ENCODE measurements at regions not wholly inside any gene's neighbourhood (a gene's known extent, or its start where the extent isn't known, plus 50 kb on each side); places are given as distances from the start of the nearest gene placed in this dataset.

DNA sequence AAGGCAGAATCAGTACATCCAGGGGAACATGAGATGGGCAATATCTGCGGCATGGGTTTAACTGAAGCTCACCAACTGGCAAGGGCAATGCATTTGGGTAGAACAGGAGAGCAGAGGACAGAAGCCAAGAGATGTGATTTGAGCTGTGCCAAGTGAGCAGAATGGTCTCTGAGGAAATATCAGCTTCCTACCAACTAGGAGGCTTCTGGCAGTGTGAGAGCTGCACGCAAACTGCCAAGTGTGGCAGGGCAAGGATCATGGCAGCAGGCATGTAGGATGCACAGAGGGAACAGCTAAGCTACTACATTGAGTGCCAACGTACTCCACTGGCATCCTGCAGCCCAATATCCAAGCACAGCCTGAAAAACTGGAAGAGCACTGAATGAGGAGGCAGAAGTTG lies 1036.5 kb downstream of the TUSC7 start:
- no peak for DNase-seq

DNA sequence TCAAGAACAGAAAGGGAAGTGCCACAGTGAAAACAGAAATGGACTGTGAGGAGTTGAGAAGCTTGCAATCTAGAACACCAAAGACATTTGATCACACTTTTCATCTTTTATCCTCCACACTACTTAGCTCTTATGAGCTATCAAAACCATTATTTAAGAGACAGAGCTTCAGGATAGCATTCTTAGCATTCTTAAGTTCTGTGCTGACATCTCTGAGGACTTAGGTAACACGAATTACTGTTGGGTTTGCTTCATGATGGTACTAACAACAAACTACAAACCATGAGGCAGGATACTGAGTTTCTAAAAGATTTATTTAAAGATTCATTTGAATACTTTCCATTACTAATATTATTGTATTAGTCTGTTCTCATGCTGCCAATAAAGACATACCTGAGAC lies 1038.6 kb downstream of the TUSC7 start:
- no peak for DNase-seq

- no peak for DNase-seq
These were observed 1041.2 kb downstream of the TUSC7 start for GRCh38 chr3:117750674-117751269.

GRCh38 chr3:117751651-117752050 lies 1042.1 kb downstream of the TUSC7 start:
- DNase-seq: no peak

DNA sequence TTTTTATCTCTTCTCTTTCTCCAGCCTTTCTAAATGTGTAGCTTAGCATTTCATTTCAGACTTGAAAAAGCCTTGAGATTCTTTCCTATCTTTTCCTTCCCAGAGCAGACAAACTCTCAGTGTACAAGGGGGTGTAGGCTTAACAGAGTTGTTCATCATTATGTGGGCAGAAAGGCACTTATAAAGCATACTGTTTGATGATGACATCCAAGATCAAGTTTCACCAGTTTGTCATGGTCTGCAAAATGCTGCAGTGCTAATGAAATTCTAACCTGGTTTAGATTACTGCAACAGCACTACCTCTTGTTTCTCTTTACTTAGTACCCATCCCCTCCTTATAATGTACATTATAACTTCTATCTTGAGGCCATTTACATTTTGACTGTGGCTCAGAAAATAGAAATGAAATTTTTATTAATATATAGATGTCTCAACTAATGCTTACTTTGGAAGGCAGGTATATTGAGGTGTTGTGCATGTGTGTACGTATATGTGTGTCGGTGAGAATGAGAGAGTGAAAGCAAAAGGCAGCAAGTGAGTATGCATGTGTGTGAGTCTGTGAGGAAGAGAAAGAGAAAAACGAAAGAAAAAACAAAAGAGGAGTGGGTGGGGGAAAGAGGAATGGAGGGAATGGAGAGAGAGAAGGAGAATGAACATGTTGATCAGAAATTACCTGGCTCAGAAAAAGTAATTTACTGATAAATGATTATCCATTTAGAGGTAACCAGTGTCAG lies 1043.6 kb downstream of the TUSC7 start:
- DNase-seq: no peak

- DNase-seq: no peak
These were observed 1044.5 kb downstream of the TUSC7 start for GRCh38 chr3:117754058-117754457.

DNA sequence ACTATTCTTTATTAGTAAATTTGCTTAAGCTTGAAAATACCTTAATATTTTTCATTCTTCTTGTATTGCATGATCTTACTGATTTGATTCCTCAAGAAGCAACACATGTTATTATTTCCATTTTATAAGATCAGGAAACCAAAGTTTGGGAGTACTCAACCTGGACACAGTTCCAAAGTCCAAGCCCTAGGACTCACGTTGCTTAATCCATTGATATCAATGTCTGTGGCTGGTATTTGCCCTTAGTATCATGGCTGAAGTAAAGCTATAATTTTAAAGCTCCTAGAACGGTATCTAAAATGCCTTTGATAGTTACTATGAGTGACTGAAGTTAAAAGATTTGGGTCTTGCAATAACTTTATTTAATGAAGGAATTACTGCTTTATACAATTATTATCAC lies 1045.3 kb downstream of the TUSC7 start:
- DNase-seq: no peak

- no peak for DNase-seq
These were observed 1047.0 kb downstream of the TUSC7 start for GRCh38 chr3:117756563-117756962.

DNA sequence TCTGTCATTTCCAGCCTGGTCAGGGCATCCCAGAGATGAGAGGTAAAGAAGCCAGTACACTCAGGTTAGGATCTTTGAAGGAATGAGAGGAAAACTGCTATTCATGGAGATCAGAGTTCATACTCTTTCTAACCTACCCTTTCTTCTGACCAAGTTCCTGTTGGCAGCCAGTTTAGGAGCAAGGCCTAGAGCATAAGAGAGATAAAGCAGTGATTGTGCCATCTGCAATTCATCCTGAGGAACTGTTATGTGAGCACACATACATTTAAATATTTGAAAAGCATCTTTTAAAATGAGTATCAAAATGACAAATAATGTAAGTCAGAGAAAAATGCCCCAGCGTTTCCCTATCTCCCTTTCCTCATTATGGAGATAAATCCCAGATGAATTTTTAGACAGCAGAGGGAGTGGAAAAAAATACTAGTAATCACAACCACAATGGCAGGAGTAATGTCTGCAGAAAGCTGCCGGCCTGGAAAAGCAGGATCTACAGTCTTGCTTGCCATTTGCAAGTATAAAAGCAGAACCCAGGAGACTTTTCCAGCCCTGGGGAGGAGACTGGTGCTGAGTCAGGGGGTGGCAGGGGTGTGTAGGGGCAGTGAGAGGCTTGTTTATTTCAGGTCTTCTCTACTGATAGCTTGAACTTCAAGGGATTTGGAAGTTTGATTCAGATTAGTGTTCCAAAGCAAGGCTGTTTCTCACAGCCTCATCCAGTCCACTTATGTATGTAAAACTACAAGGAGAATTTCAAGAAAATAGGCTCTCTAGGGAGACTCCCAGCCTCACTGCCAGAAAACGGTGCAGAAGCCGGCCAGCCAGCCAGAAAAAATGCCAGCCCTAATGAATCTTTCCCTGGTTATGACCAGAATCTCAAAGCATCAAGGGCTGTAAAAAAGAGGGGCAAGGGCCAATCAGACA lies 1052.4 kb downstream of the TUSC7 start:
- DNase-seq: no peak

DNA sequence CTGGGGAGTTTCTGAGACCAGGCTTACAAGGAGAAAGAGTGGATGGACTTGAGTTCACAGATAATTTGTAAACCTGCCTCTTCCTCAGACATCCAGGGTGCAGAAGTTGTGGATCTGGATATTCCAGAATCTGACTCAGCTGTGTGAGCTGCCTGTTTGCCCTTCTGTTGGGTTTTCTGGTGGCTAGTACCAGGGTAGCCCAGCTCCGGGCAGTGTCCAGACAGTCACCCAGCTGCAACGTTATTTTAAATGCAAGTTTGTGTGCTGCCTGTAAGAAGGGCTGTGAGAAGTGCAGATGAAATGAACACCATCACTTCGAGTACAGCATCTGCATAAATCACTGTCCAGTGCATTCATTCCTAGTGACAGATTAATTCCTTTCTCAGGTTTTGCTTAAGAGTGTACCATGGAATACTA lies 1053.0 kb downstream of the TUSC7 start:
- DNase-seq: no peak

- DNase-seq: no peak
These were observed 1054.0 kb downstream of the TUSC7 start for GRCh38 chr3:117763561-117763960.

- DNase-seq: no peak
These were observed 1059.0 kb downstream of the TUSC7 start for GRCh38 chr3:117768581-117768980.

GRCh38 chr3:117774130-117774529 lies 1064.6 kb downstream of the TUSC7 start:
- DNase-seq: no peak

DNA sequence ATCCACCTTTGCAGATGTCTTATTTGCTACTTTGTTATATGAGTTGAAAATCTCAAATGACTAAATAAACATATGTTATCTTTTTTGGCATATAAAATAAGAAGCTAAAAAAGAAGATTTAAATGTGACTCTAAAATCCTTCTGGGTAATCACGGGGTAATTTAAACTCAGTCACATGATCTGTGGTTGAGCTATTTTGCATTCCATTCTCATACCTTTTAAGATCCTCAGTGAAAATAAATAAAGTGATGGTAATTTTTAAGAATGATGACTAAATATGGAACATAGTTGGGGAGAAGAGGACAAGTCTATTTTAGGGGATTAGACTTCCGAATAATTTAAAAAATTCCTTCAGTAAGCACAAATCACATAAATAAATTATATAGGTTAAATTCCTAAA lies 1076.8 kb downstream of the TUSC7 start:
- DNase-seq: no peak

- no peak for DNase-seq
These were observed 1078.5 kb downstream of the TUSC7 start for GRCh38 chr3:117788061-117788460.

DNA sequence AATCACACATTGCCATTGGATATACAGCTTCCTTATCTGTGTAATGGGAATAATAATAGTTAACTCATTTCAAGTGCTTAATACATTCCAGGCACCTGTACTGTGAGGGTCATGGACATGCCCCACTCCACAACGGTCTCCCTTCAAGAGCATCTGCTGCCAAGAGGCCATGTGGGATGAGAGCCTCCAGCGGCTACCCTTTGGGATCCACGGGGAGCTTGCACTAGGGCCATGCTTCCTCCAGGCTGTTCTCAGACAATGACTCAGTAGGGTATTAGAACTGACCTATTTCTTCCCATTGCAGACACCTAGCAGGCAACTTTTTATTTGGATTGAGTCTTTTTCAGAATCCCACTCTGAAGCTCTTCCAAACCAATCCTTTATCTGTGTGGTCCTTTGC lies 1078.9 kb downstream of the TUSC7 start:
- DNase-seq: no peak

- DNase-seq: no peak
These were observed 1080.8 kb downstream of the TUSC7 start for GRCh38 chr3:117790235-117790987.

DNA sequence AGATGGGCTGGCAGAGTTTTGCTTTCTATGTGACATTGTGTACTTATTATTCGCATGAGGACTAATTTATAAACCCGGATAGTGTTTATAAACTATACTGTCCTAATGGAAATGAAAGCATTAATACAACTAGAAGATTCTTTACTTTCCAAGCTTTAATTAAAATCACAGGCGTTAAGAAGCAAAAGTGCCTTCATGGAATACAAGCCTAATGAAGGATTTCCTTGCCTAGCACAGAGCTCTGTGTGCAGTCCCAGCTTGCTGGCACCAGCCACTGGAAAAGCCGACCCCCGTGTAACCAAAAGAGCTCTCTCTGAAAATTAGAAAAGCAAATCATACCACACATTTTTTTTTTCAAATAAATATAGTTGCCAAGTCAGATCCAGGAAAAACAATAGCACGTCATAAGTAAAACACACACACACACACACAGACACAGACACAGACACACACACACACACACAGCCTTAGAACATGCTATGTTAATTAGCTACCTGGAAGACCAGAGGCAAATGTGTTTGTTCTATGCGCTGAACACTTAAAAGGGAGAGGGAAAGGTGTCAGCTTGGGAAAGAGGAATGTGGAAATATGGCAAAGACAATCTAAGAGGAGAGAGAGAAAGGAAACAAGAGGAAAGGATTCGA lies 1084.2 kb downstream of the TUSC7 start:
- DNase-seq: no peak

GRCh38 chr3:117798221-117798620 lies 1088.6 kb downstream of the TUSC7 start:
- no peak for DNase-seq

DNA sequence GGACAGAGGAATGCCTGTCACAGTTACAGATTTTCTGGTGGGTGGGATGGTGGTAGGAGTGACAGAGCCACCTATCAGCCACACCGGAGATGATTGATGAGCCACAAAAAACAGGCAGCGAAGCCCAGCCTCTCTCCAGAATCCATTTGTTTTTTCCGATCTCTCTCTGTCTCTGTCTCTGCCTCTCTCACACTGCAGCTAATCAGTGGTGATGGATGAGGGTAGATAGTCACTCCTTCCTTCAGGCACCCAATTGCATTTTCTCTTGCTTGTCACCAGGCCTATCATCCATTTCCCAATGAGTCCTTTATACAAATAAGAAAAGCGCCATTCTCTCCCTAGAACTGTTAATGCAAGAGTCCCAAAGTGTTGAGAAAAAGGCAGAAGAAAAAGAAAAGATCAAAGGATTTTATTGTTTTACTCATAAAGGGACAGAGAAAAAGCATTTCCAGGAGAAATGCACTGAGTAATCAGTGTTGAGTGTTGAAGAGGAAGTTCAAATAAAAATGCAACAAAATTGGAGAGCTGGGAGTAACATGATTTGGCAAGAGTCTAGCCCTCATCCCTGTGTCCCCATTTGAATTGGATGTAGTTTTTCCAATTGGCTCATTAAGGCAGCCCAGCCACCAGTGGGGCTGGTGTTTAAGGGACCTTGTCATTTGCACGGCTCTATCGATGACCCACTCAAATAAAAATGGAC lies 1089.3 kb downstream of the TUSC7 start:
- DNase-seq: no peak

- no peak for DNase-seq
These were observed 1089.8 kb downstream of the TUSC7 start for GRCh38 chr3:117799387-117799735.

- DNase-seq: no peak
These were observed 1092.3 kb downstream of the TUSC7 start for GRCh38 chr3:117801912-117802239.
